ENCODE measurements at regions not wholly inside any gene's neighbourhood (a gene's known extent, or its start where the extent isn't known, plus 50 kb on each side); places are given as distances from the start of the nearest gene placed in this dataset.

DNA sequence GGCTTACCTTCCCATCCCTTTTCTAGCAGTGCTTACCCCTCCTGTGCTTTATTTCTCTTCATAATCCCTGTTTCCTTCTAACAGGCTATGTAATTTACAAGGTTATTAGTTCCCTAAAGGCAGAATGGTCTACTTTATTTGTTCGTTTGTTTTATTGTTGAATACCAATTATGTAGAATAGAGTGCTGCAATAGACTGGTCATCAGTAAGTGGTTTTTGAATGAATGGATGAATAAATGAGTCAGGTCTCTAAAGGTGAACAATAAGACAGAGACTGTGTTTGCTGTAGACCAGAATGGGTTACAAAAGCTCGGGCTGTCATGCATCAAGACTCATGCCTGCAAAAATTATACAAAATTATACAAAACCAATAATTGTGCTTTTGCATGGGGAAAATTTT, 332.0 kb downstream of the IRS1 start:
- intact Hi-C loops (cut with DNase I), result no loop called here
- TF ChIP-seq, protein P1, sequence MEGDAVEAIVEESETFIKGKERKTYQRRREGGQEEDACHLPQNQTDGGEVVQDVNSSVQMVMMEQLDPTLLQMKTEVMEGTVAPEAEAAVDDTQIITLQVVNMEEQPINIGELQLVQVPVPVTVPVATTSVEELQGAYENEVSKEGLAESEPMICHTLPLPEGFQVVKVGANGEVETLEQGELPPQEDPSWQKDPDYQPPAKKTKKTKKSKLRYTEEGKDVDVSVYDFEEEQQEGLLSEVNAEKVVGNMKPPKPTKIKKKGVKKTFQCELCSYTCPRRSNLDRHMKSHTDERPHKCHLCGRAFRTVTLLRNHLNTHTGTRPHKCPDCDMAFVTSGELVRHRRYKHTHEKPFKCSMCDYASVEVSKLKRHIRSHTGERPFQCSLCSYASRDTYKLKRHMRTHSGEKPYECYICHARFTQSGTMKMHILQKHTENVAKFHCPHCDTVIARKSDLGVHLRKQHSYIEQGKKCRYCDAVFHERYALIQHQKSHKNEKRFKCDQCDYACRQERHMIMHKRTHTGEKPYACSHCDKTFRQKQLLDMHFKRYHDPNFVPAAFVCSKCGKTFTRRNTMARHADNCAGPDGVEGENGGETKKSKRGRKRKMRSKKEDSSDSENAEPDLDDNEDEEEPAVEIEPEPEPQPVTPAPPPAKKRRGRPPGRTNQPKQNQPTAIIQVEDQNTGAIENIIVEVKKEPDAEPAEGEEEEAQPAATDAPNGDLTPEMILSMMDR (IDR thresholded peaks at IDR 0.05), result no peak
- Histone ChIP-seq H3K27ac (no peak overlapping the region), H3K4me3 (no peak overlapping the region), H3K27me3 (no peaks in the 10 kb centered on the region), H3K4me1 (no peaks in the 10 kb centered on the region), H3K9ac (ENCODE audit: low read depth in 2 of 2, low read length in 2 of 2) (no peak overlapping the region), H3K9me3 (no peaks in the 10 kb centered on the region), H3K36me3 (no peaks in the 10 kb centered on the region)
- no peak for DNase-seq

- TF ChIP-seq, protein P1 (IDR thresholded peaks at IDR 0.05), result no peak
- Histone ChIP-seq H3K27ac (no peak overlapping the region), H3K9ac (ENCODE audit: low read depth in 2 of 2, low read length in 2 of 2) (no peak overlapping the region), H3K9me3 (no peaks in the 10 kb centered on the region), H3K4me1 (no peaks in the 10 kb centered on the region), H3K27me3 (no peaks in the 10 kb centered on the region), H3K36me3 (no peaks in the 10 kb centered on the region), H3K4me3 (no peak overlapping the region)
- intact Hi-C loops (cut with DNase I), result no loop called here
- DNase-seq, result no peak
These were observed 332.4 kb downstream of the IRS1 start for GRCh38 chr2:226467221-226467620.

DNA sequence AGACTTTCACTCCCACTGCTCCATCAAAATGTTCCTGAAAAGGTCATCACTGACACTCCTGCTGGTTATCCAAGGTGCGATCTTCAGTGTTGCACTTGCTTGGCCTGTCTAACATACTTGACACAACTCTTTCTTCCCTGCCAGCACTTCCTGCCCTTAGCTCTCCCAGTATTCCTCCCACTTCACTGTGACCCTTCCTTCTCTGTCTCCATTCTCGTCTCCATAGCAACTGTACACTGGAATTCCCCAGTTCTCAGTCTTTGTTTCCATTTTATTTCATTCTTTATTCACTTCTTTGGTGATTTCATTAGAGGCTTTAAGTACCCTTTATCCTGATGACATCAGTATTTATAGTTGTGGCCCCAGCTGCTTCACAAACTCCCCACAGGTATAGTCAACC, 333.0 kb downstream of the IRS1 start:
- Histone ChIP-seq H3K4me3 (no peak overlapping the region), H3K27me3 (no peaks in the 10 kb centered on the region), H3K9ac (ENCODE audit: low read depth in 2 of 2, low read length in 2 of 2) (no peak overlapping the region), H3K27ac (no peak overlapping the region), H3K9me3 (no peaks in the 10 kb centered on the region), H3K36me3 (no peaks in the 10 kb centered on the region), H3K4me1 (no peaks in the 10 kb centered on the region)
- DNase-seq, result no peak
- TF ChIP-seq, protein P1 (IDR thresholded peaks at IDR 0.05), result no peak
- intact Hi-C loops (cut with DNase I), result no loop called here

DNA sequence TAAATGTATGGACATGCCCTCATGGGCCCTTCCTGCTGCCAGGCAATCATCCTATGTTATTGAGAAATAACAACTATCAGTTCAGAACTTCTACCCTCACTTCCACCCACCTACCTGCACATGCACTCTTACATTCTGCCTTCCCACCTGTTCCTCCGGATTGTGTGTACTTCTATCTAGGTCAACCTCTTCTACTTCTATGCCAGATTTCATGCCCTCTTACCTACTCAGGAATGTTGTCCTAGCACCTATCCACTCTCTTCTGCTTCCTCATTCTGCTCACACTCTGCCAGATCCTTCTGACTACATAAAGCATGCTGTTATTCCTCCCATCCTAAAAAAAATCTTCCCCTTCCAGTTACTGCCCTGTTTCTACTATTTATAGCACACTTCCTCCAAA, 333.5 kb downstream of the IRS1 start:
- no peak overlapping the region for H3K27ac ChIP-seq
- no peaks in the 10 kb centered on the region for H3K36me3 ChIP-seq
- DNase-seq, result no peak

GRCh38 chr2:226464380-226464779, 335.2 kb downstream of the IRS1 start:
- Histone ChIP-seq H3K4me3 (no peak overlapping the region), H3K27ac (no peak overlapping the region)
- TF ChIP-seq, protein P1 (IDR thresholded peaks at IDR 0.05), result no peak

More for the DNA sequence above, 333.5 kb downstream of the IRS1 start:
- H3K27me3 ChIP-seq, result no peaks in the 10 kb centered on the region
- no peak overlapping the region for H3K4me3 ChIP-seq
- no peak overlapping the region for H3K9ac ChIP-seq (ENCODE audit: low read depth in 2 of 2, low read length in 2 of 2)
- TF ChIP-seq, protein P1 (IDR thresholded peaks at IDR 0.05), result no peak
- no peaks in the 10 kb centered on the region for H3K4me1 ChIP-seq
- intact Hi-C loops (cut with DNase I), result no loop called here
- no peaks in the 10 kb centered on the region for H3K9me3 ChIP-seq

GRCh38 chr2:226463154-226463553, 336.5 kb downstream of the IRS1 start:
- H3K27me3 ChIP-seq, result no peaks in the 10 kb centered on the region
- H3K9ac ChIP-seq (ENCODE audit: low read depth in 2 of 2, low read length in 2 of 2), result no peak overlapping the region
- no peaks in the 10 kb centered on the region for H3K9me3 ChIP-seq
- no peak for DNase-seq
- TF ChIP-seq, protein P1 (IDR thresholded peaks at IDR 0.05), result no peak
- no peaks in the 10 kb centered on the region for H3K4me1 ChIP-seq
- intact Hi-C loops (cut with DNase I), result no loop called here
- no peak overlapping the region for H3K27ac ChIP-seq
- no peak overlapping the region for H3K4me3 ChIP-seq
- no peaks in the 10 kb centered on the region for H3K36me3 ChIP-seq

More at GRCh38 chr2:226464380-226464779, 335.2 kb downstream of the IRS1 start:
- Histone ChIP-seq H3K36me3 (no peaks in the 10 kb centered on the region), H3K9me3 (no peaks in the 10 kb centered on the region), H3K27me3 (no peaks in the 10 kb centered on the region), H3K4me1 (no peaks in the 10 kb centered on the region), H3K9ac (ENCODE audit: low read depth in 2 of 2, low read length in 2 of 2) (no peak overlapping the region)
- DNase-seq, result no peak
- intact Hi-C loops (cut with DNase I), result no loop called here
